ENCODE measurements at regions not wholly inside any gene's neighbourhood (a gene's known extent, or its start where the extent isn't known, plus 50 kb on each side); places are given as distances from the start of the nearest gene placed in this dataset.

DNA sequence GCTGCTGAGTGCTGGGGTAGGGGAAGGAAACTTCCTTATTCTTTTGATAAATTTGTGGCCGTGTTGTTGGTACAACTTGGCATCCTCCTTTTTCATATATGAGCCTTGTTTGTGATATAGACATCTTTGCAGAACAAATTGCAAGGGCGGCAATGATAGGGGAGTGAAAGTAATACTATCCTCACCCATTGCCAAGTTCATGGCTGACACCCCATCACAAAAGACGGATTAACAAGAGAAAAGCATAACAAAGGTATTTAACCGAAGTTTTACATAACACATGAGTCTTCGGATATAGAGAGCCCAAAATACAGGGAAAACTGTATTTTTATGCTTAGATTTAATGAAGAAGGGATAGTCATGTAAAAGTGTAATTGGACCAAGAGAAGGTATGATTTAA, 86.3 kb upstream of the TMPRSS2 start:
- H3K36me3 ChIP-seq: no peaks in the 10 kb centered on the region
- intact Hi-C loops (cut with DNase I): no loop called here
- DNase-seq (no peak), ATAC-seq (no peak)
- TF ChIP-seq, protein P1, sequence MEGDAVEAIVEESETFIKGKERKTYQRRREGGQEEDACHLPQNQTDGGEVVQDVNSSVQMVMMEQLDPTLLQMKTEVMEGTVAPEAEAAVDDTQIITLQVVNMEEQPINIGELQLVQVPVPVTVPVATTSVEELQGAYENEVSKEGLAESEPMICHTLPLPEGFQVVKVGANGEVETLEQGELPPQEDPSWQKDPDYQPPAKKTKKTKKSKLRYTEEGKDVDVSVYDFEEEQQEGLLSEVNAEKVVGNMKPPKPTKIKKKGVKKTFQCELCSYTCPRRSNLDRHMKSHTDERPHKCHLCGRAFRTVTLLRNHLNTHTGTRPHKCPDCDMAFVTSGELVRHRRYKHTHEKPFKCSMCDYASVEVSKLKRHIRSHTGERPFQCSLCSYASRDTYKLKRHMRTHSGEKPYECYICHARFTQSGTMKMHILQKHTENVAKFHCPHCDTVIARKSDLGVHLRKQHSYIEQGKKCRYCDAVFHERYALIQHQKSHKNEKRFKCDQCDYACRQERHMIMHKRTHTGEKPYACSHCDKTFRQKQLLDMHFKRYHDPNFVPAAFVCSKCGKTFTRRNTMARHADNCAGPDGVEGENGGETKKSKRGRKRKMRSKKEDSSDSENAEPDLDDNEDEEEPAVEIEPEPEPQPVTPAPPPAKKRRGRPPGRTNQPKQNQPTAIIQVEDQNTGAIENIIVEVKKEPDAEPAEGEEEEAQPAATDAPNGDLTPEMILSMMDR (IDR thresholded peaks at IDR 0.05): no peak
- 54 to 62% methylated on average over 5 of the region's 5 CpGs for WGBS, 2 donors
- peaks cover 0 to 47% (median 12%) of the 10 kb centered on the region in 7 donors for H3K27me3 ChIP-seq
- H3K4me3 ChIP-seq: no peak overlapping the region
- H3K27ac ChIP-seq: no peak overlapping the region
- H3K9me3 ChIP-seq: no peaks in the 10 kb centered on the region
- no peaks in the 10 kb centered on the region for H3K4me1 ChIP-seq

DNA sequence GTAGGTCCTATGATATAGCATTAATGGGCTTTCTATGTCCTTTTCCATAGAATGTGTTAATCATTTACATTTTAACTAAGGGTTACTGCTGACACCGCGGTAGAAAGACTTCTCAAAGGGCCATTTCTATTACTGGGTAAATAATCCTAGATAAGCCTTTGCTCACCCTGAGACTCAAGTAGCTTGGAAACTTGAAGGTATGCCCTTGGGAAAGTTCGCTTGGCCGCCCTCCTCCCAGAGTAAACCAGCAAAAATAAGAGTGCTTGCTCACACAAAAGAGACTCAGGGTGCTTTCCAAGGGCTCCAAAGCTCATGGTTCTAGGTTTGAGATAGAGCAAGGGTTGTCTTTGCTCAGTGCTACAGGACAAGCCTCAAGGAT, 85.8 kb upstream of the TMPRSS2 start:
- peaks cover 0 to 3% (median 0%) of the 10 kb centered on the region in 11 donors for H3K9me3 ChIP-seq
- no peaks in the 10 kb centered on the region for H3K36me3 ChIP-seq
- TF ChIP-seq, protein P1 (IDR thresholded peaks at IDR 0.05): no peak
- no peaks in the 10 kb centered on the region for H3K4me1 ChIP-seq
- intact Hi-C loops (cut with DNase I): no loop called here
- DNase-seq (no peak), ATAC-seq (no peak)
- H3K27ac ChIP-seq: no peak overlapping the region
- H3K4me3 ChIP-seq: no peak overlapping the region
- 64 to 76% methylated on average over 4 of the region's 4 CpGs for WGBS, 2 donors
- peaks cover 0 to 50% (median 12%) of the 10 kb centered on the region in 7 donors for H3K27me3 ChIP-seq

DNA sequence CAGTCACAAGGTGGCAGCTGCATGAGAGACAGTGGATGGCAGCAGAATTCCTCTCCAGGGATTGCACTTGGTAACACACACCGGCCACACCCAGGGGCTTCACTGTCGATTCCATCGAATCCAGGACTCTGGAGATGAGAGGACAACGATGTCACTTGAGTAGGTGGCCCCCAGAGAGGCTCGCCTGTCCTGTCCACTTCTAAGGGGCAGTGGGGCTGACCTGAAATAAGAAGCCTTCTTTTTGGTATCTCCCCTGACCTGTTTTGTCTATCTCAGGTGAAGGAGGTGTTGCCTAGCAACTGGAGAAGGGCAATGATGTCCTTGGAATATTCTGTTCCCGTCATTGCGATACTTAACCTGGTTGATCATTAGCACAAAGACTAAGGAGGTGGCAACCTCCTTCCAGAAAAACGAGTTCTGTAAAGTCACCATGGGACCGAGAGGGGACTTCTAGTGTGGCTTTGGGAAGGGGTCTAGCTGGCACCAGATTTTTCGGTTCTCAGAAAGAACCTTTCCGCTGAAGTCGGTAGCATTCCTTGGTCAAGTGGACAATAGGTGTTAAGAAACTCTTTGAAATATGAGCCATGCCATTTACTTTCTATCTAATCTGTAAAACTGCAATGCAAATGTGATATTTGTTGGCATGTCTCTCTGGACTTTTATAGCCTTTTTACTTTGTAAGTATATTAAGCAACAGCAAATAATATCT, 85.2 kb upstream of the TMPRSS2 start:
- intact Hi-C loops (cut with DNase I): no loop called here
- H3K36me3 ChIP-seq: no peaks in the 10 kb centered on the region
- no peak for DNase-seq
- H3K9me3 ChIP-seq: peaks cover 0 to 8% (median 0%) of the 10 kb centered on the region in 11 donors
- H3K4me1 ChIP-seq: no peaks in the 10 kb centered on the region
- WGBS, 2 donors: 78 to 82% methylated on average over 12 of the region's 12 CpGs
- no peak overlapping the region for H3K27ac ChIP-seq
- no peak for ATAC-seq
- H3K27me3 ChIP-seq: peaks cover 0 to 50% (median 12%) of the 10 kb centered on the region in 7 donors
- no peak overlapping the region for H3K4me3 ChIP-seq
- TF ChIP-seq, protein P1 (IDR thresholded peaks at IDR 0.05): no peak

DNA sequence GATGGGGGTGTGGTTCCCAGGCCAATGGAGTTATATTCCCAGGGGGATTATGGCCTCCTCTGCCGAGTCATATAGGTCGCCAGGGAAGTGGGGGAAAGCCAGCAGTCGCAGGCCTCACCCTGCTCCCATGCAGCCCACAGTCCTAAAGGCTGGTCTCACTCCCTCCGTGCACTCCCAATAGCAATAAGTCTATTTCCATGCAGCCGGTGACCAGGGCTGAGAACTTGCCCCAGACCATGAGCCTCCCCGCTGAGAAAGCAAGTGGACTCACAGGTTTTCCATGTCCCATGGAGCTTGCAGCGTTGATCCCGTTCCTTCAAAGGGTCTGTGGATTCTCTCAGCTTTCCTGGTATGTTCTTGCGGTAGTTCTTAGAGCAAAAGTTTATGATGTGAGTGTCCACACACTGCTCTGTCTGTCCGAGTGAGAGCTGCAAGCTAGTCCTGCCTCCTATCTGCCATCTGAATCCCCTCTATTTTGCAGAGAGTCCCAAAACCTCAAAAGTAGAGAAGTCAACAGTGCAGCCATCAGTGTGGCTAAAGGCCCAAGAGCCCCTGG, 81.7 kb upstream of the TMPRSS2 start:
- WGBS, 2 donors: 90 to 94% methylated on average over 10 of the region's 10 CpGs
- Histone ChIP-seq H3K4me1 (no peaks in the 10 kb centered on the region), H3K27me3 (peaks cover 0 to 40% (median 9%) of the 10 kb centered on the region in 7 donors), H3K4me3 (no peak overlapping the region), H3K9me3 (peaks cover 0 to 20% (median 0%) of the 10 kb centered on the region in 11 donors), H3K27ac (no peak overlapping the region), H3K36me3 (no peaks in the 10 kb centered on the region)
- ATAC-seq (no peak), DNase-seq (no peak)
- TF ChIP-seq, protein P1 (IDR thresholded peaks at IDR 0.05): no peak
- intact Hi-C loops (cut with DNase I): no loop called here

All from heart right ventricle (tissue), 16 donors.